GM12874 (cell line): ENCODE measurements at regions not wholly inside any gene's neighbourhood (a gene's known extent, or its start where the extent isn't known, plus 50 kb on each side); places are given as distances from the start of the nearest gene placed in this dataset.

ENCODE experiments used
- TF ChIP-seq, protein P1 (sequence below): IDR thresholded peaks from 2 replicates; pipeline ENCODE4 v1.5.1; 2011; ENCODE audit warnings: low read depth, mild to moderate bottlenecking, control low read depth, low read length, moderate library complexity; ENCODE audit not compliant: insufficient read depth

DNA sequence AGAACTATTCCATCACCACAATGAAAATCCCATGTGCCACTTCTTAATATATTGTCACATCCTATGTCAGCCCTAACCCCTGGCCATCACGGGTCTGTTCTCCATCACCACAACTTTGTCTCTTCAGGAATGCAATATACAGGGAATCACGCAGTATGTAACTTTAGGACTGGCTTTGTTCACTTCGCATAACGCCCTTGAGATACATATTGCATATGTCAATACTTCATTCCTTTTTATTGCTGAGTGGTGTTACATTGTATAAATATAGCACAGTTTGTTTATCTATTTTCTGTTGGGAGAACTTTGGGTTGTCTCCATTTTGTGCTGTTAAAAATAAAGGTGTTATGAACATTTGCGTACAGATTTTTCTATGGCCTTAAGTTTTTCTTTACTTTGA is 195.4 kb upstream of the ZMIZ1 start:
- TF ChIP-seq, protein P1, sequence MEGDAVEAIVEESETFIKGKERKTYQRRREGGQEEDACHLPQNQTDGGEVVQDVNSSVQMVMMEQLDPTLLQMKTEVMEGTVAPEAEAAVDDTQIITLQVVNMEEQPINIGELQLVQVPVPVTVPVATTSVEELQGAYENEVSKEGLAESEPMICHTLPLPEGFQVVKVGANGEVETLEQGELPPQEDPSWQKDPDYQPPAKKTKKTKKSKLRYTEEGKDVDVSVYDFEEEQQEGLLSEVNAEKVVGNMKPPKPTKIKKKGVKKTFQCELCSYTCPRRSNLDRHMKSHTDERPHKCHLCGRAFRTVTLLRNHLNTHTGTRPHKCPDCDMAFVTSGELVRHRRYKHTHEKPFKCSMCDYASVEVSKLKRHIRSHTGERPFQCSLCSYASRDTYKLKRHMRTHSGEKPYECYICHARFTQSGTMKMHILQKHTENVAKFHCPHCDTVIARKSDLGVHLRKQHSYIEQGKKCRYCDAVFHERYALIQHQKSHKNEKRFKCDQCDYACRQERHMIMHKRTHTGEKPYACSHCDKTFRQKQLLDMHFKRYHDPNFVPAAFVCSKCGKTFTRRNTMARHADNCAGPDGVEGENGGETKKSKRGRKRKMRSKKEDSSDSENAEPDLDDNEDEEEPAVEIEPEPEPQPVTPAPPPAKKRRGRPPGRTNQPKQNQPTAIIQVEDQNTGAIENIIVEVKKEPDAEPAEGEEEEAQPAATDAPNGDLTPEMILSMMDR = no peak

DNA sequence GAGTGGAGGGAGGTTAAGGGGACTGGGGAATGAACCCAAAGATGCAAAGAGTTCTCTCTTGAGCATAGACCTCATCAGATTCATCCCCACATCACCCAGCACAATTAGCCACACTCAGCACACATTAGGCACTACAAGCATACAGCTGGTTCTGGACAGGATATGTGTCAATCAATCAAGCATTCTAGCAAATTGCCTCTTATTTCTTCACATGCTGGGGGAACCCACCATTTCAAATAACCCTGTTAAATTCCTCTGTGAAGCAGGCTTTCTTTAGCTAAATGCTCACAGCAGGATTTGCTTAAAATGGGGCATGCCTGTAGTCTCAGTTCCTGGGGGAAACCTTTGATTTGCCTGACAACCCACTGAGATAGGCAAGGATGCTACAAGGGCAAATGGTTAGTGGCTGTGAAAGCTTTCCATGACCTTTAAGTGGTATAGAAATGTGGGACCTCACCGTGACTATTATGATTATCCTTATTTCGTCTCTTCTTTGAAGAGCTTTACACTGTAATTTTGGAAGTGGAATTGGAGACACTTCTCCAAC is 193.4 kb upstream of the ZMIZ1 start:
- TF ChIP-seq, protein P1 = no peak

DNA sequence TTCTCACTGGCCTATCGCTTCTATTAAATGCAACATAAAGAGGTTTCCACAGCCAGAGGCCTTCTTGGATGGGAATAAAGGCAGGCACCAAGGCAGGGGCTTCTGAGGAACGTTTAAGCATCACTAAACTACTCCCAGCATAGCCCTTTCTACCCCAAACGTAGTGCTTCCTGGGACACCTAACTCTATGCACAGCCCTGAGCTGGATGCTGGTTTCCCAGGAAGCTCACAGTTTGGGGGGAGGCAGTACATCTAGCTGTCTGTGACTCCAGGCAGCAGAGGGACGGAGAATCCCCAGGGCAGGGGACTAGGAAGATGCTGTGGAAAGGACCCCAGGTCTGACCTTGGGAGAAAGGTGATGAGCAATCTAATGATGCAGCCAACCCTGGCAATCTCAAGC is 192.8 kb upstream of the ZMIZ1 start:
- TF ChIP-seq, protein P1 = no peak

DNA sequence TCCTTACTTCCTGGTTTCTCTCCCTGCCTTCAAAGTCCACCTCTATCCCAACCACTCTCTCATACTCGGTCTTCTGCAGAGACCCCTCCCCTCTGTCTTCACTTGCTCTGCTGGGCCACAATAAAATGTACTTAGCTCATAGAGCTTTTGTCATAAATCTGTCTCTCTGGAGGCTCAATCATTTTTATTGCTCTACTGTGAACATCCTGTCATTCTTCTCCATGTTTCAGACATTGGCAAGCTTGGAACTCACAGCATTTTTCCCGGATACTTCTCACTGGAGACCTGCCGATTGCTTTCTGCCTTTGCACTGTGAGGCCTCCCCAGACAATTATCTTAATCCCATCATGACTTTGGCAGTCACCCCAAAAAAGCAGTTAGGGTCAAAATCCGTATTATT is 192.3 kb upstream of the ZMIZ1 start:
- TF ChIP-seq, protein P1 = no peak

DNA sequence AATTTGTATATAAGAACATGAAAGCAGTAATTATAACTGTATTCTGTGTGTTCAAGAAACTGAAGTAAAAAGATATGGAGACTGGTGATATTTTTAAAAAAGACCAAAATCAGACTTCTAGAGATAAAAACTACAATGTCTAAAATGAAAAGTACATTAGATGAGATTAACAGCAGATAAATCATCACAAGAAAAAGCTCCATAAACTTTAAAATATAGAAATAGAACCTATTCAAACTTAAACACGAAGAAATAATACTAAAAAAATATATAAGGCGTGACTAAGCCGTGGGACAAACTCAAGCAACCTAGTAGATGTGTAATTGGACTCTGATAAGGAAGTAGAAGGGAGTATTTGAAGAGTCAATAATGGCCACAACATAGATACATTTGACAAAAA is 189.1 kb upstream of the ZMIZ1 start:
- TF ChIP-seq, protein P1 = no peak

DNA sequence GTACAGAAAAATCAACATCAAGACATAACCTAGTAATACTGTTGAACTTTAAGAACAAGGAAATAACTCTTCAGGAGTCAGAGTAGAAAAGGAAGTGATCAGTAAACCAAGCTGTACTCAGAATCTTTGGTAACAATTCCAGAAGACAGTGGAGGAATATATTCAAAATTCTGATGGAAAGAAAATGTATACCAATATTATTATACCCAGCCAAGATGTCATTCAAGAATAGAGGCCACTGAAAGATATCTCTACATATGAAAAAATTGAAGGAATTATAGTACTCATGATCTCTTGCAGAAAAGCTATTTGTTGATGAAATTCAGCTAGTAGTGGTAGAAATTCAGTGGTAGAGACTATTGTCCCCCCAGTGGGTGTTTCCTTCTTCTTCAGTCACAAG is 182.6 kb upstream of the ZMIZ1 start:
- TF ChIP-seq, protein P1 = no peak

DNA sequence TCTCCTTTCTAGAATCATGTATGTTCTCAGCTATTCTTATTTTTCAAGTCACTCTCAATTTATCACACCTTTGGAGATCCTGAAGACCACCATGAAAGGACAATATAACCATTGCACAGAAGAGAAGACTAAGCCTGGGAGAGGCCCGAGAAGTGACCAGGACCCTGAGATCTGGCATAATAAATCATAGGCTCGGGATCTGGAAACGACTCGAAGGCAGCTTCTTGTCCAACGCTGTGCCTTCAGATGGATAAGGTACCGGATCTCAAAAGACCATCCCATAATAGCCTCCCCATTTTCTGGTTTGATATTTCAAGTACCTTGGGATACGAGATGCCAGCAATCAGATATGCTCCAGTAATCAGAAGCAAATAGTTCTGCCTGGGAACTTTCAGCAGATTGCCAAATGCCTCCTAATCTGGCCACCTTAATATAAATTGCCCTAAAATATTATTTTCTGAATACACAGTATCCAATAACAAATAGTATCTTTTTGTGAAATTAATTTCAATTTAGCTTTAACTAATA is 179.2 kb upstream of the ZMIZ1 start:
- TF ChIP-seq, protein P1 = no peak

DNA sequence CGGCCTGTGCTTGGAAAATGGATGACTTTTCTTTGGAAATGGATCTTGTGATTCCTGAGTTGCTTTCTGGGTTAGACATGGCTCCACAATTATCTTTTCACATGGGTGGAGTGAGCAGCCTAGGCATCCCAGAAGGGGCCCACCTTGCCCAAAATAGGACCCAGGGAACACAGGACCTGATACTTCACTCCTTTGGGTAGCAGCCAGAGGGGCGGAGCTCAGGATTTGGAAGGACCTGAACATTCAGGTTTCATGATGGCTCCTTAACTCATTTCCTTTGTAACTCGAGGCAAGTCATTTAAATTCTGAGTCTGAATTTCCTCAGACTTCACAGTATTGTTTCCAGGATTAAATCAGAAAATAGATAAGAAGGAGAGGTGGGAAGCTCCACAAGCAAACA is 178.3 kb upstream of the ZMIZ1 start:
- TF ChIP-seq, protein P1 = no peak
